ENCODE measurements at regions not wholly inside any gene's neighbourhood (a gene's known extent, or its start where the extent isn't known, plus 50 kb on each side); places are given as distances from the start of the nearest gene placed in this dataset.

GRCh38 chr11:116096272-116096995 lies 592.2 kb upstream of the CADM1 start:
- no peak for DNase-seq

- no peak for DNase-seq
These were observed 589.5 kb upstream of the CADM1 start for GRCh38 chr11:116093481-116094270.

DNA sequence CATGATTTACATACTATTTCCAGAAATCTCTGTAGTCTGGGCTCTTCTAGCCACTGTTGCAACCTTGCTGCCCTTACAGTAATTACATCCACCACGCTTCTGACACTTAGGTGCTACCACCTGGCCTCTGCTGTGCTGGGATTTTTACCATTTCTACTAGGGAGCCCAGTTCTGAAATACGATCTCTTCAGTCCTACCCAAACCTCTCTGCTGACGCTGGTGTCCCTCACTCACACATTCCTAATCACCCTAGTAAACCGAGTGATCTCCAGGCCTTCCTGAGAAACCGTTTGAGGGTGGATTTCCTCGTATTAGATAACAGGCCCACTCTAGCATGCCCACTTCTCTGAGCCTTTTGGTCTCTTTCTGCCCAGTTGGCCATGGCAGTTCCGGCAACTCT lies 588.9 kb upstream of the CADM1 start:
- DNase-seq: no peak

GRCh38 chr11:116086426-116086825 lies 582.2 kb upstream of the CADM1 start:
- no peak for DNase-seq

DNA sequence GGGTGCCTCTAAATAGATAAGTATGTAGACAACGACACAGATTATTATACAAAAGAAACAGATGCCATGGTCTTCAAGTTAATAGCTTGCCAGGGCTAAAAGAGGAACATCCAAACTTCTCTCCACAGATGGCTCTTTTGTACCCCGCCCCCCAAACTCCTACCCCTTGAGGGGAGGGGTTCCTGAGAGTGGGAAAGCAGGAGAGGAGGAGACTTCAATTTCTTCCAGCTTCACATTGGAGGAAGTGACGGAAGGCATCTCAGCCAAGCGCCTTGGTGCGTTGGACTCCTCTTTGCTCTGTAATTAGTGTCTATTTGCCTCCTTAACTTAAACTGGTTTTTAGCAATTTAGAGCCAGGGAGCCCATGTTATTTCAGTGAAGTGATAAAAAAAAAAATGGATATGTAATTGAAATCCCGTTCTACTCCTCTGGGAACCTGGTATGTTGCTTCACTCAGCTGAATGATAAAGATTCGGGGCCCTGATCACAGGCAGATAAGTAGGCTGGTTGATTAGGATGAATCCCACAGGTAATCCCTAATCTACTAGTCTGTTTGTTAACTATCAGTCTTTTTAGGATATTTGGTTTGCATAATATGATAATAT lies 580.9 kb upstream of the CADM1 start:
- DNase-seq: no peak

DNA sequence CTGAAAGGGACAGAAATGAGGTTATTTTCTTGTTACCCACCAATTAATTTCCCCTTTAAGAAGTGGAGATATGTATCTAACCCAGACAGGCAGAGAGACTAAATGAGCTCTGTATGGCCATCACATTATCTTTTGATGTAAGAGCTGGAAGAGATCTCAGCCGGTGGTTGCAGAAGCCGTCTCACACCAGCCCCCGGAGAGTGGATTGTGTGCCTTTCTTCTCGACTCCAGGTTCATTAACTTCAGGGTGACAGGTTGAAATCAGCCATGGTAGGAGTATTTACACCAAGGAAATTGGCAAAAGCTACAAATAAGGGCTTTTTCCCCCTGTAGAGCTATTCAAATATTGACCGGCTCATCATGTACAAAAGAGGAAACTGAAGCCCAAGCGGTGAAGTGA lies 580.3 kb upstream of the CADM1 start:
- DNase-seq: no peak

DNA sequence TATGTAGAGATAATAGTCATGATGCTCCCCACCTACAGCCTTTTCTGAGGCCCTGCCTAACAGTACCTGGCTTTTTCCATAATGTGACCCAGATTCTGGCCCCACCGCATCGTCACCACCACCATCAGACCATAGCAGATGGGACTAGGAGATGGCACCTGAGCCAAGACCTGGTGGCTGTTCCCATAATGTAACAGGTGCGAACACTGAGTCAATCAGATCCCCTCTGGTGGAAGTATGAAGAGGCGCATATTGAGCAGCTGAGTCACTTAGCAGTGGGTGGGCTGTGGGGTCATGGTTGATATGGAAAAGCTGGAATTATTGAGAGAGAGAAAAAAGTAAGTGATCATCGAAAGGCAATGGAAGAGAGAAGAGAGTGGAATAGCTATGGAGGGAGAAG lies 578.0 kb upstream of the CADM1 start:
- DNase-seq: no peak

- no peak for DNase-seq
These were observed 575.4 kb upstream of the CADM1 start for GRCh38 chr11:116079580-116079979.

- DNase-seq: no peak
These were observed 573.9 kb upstream of the CADM1 start for GRCh38 chr11:116078101-116078591.

- no peak for DNase-seq
These were observed 572.9 kb upstream of the CADM1 start for GRCh38 chr11:116077092-116077491.

DNA sequence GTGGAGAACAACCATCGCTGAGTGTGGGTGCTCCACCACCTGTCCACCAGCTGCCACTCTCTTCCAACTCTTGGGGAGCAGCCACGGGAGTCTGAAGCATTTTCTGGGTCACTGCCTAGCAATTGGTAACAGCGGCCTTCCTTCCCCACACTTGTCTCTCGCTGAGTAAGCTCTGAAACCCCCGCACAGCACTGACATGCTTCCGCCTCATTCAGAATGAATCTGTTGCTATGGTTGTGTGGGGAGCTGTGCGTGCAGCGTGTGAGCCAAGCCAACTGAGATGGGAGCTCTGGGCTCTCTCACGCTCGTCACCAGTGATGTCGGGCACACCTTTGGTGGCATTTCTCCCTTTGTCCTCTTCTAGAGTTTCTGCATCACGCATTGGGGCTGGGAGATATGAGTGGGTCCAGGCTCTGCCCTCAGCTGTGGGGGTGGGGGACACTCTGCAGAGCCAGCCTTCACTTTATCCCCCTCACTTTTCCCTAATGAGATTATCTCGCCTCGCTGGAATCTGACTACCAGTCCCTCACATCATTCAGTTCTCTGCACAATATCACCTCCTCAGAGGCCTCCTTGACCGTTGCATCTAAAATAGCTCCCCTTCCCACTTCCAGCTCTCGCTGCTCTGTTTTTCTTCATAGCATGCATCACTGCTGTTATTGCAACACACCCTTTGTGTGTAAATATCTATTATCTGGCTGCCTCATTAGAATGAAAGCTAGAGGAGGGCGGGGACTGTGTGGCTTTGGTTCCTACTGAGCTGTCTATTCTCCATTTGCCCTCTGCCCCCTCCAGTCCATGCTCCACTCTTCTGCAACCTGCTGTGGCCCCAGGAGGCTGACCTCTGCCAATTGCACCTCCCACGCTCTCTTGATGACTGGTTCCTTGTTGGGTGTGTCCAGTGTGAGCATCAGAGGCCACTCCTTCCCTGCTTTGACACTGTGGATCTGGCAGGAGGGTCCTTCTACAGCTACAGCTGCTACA lies 569.9 kb upstream of the CADM1 start:
- no peak for DNase-seq

- DNase-seq: no peak
These were observed 568.6 kb upstream of the CADM1 start for GRCh38 chr11:116072601-116073410.

DNA sequence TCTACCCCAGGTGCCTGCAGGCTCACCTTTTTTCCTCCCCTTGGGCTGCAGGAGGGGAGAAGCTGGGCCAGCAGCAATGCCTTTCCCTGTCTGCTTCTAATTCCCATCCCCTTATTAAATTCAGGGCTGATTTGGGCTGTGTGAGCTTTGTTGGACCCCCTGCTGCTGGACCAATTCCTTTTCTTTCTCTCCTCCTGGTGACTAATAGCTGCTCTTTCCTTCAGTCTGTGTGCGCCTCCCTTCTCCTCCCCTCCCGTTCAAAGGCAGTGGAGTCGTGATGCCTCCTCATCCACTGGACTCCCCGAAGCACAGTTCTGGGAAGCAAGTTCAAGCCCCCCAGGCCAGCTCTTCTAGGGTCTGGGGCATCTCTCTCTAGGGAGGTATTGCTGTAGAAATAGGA lies 567.9 kb upstream of the CADM1 start:
- no peak for DNase-seq

- no peak for DNase-seq
These were observed 567.0 kb upstream of the CADM1 start for GRCh38 chr11:116071241-116071640.

- DNase-seq: no peak
These were observed 566.3 kb upstream of the CADM1 start for GRCh38 chr11:116070520-116070919.

DNA sequence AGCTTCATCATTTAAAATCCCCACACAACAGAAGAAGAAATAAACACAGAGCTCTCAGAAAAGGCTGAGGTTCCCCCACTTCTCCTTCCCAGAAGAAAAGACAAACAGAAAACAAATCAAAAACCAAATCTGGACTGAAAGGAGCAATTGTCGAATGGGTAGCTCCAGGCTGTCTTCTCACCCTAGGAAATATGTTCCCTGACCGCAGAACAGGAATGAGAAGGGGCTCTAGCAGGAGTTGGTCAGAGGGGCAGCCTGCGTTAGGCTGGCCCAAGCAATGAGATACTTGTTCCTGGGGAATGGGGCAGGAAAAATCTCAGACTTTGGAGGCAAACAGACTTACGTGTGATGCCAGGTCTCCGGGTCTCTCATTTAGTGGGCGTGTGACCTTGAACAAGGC lies 562.6 kb upstream of the CADM1 start:
- no peak for DNase-seq

- DNase-seq: no peak
These were observed 561.8 kb upstream of the CADM1 start for GRCh38 chr11:116065986-116066385.

DNA sequence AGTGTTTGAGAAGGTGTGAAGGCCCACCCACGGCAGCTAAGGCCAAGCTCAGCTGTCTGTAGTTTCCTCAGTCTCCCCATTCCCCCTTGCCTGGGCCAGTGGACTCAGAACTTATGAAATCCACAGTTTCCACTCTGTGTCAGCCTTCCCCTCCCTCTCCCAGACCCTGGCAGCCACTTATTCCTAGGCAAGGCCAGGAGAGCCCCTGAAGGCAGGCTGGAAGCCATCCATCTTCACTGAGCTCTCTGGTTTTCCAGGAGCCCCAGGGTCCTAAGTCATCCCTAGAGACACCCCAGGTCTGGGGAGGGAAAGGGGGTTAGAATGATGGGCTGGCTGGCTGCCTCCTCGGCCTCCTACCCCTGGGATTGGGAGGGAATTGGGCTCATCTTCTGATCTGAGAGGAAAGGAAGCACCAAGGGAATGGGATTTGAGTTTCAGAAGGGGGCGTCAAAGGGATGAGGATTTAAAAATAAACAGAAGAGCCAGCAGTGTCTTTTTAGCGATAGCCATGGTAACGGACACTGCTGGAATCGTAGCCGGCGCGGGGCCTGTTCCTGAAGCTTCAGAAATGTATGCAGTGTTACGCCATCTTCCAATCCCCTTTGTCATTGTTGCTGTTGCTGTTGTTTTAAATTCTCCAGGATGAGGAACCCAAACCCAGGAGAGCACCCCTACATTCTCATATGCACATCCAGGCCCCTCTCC lies 561.1 kb upstream of the CADM1 start:
- no peak for DNase-seq

- DNase-seq: no peak
These were observed 558.4 kb upstream of the CADM1 start for GRCh38 chr11:116062490-116063171.

- DNase-seq: no peak
These were observed 557.9 kb upstream of the CADM1 start for GRCh38 chr11:116062129-116062489.

GRCh38 chr11:116061322-116061721 lies 557.1 kb upstream of the CADM1 start:
- DNase-seq: no peak

Data from NK-92 treated with Interleukin-12 subunit alpha and Interleukin-12 subunit beta, amount 100 ng/mL, for 24 hours (cell line).